WTC11 (cell line): ENCODE measurements at regions not wholly inside any gene's neighbourhood (a gene's known extent, or its start where the extent isn't known, plus 50 kb on each side); places are given as distances from the start of the nearest gene placed in this dataset.

Source experiments
- ATAC-seq: fragments of 200-7000 bp; cut with Tn5 transposase; 2 replicates; pipeline ENCODE4 v1.10.0; 2021; ENCODE audit warnings: mild to moderate bottlenecking, moderate library complexity
- CTCF ChIA-PET: fragments of 300-600 bp; sonication (Branson Sonifier 250); formaldehyde crosslinking; loops from one replicate; lab custom pipeline; 2021; ENCODE audit warnings: antibody characterized with exemption; lab: Charles Lee
- POLR2A ChIA-PET: fragments of 350-600 bp; sonication (Branson Sonifier 250); formaldehyde crosslinking; loops from one replicate; lab custom pipeline; 2021; ENCODE audit warnings: antibody characterized with exemption; lab: Charles Lee
- DNase-seq: peaks from one replicate; pipeline ENCODE4 v3.0.0; 2021; ENCODE audit warnings: low spot score
- H3K27ac Mint-ChIP-seq: 2 replicates; pipeline ENCODE4 v1.8.0; 2021; ENCODE audit warnings: mixed read lengths
- H3K27me3 Mint-ChIP-seq: 2 replicates; pipeline ENCODE4 v1.8.0; 2021; ENCODE audit warnings: low read depth, mild to moderate bottlenecking, moderate library complexity, mixed read lengths
- H3K36me3 Mint-ChIP-seq: 2 replicates; pipeline ENCODE4 v1.8.0; 2021; ENCODE audit warnings: mixed read lengths
- H3K4me1 Mint-ChIP-seq: 2 replicates; pipeline ENCODE4 v1.8.0; 2022; ENCODE audit warnings: mixed read lengths
- H3K4me3 Mint-ChIP-seq: 2 replicates; pipeline ENCODE4 v1.8.0; 2021; ENCODE audit warnings: mild to moderate bottlenecking, moderate library complexity, mixed read lengths
- H3K9me3 Mint-ChIP-seq: 2 replicates; pipeline ENCODE4 v1.8.0; 2021; ENCODE audit warnings: mixed read lengths
- ATF3 ChIP-seq: sonication (generic); formaldehyde crosslinking; conservative IDR thresholded peaks from 2 replicates; pipeline ENCODE4 v1.8.1; 2022; ENCODE audit warnings: mild to moderate bottlenecking, missing genetic modification reagents
- E2F5 ChIP-seq: sonication (generic); formaldehyde crosslinking; IDR thresholded peaks from 2 replicates; pipeline ENCODE4 v1.8.1; 2022; ENCODE audit warnings: mild to moderate bottlenecking, moderate library complexity, missing genetic modification reagents
- ERG ChIP-seq: fragments of 250-450 bp; sonication (Bioruptor Pico); IDR thresholded peaks from 2 replicates; pipeline ENCODE4 v1.8.0; 2021; ENCODE audit warnings: mild to moderate bottlenecking
- HMGXB4 ChIP-seq: sonication (generic); formaldehyde crosslinking; IDR thresholded peaks from 2 replicates; pipeline ENCODE4 v1.8.1; 2023; ENCODE audit warnings: mild to moderate bottlenecking, moderate library complexity, missing genetic modification reagents
- IRF1 ChIP-seq: sonication (generic); formaldehyde crosslinking; IDR thresholded peaks from 2 replicates; pipeline ENCODE4 v1.8.0; 2023; ENCODE audit warnings: missing genetic modification reagents
- MYBL2 ChIP-seq: sonication (generic); formaldehyde crosslinking; IDR thresholded peaks from 2 replicates; pipeline ENCODE4 v1.8.1; 2023; ENCODE audit warnings: mild to moderate bottlenecking, moderate library complexity, missing genetic modification reagents
- NFE2L1 ChIP-seq: sonication (generic); formaldehyde crosslinking; IDR thresholded peaks from 2 replicates; pipeline ENCODE4 v1.8.1; 2023; ENCODE audit warnings: missing genetic modification reagents
- OVOL2 ChIP-seq: fragments of 250-450 bp; sonication (Bioruptor Pico); IDR thresholded peaks from 2 replicates; pipeline ENCODE4 v1.9.0; 2021; ENCODE audit warnings: mild to moderate bottlenecking, borderline replicate concordance
- SMAD4 ChIP-seq: sonication (generic); formaldehyde crosslinking; IDR thresholded peaks from 2 replicates; pipeline ENCODE4 v1.8.0; 2022; ENCODE audit warnings: mild to moderate bottlenecking, missing genetic modification reagents
- SOX15 ChIP-seq: fragments of 250-450 bp; sonication (Bioruptor Pico); IDR thresholded peaks from 2 replicates; pipeline ENCODE4 v1.9.0; 2021; ENCODE audit warnings: mild to moderate bottlenecking
- TP53 ChIP-seq: sonication (generic); formaldehyde crosslinking; IDR thresholded peaks from 2 replicates; pipeline ENCODE4 v1.8.1; 2023; ENCODE audit warnings: mild to moderate bottlenecking, missing genetic modification reagents
- ZNF121 ChIP-seq: sonication (generic); formaldehyde crosslinking; IDR thresholded peaks from 2 replicates; pipeline ENCODE4 v1.8.0; 2023; ENCODE audit warnings: missing genetic modification reagents
- ZNF138 ChIP-seq: sonication (generic); formaldehyde crosslinking; conservative IDR thresholded peaks from 2 replicates; pipeline ENCODE4 v1.8.1; 2022; ENCODE audit warnings: mild to moderate bottlenecking, moderate library complexity, missing genetic modification reagents
- ZNF425 ChIP-seq: fragments of 250-450 bp; sonication (Bioruptor Pico); conservative IDR thresholded peaks from 2 replicates; pipeline ENCODE4 v1.9.0; 2021; ENCODE audit warnings: mild to moderate bottlenecking

- TF ChIP-seq ZNF425 (CRISPR knock-in tag) (no peak), OVOL2 (no peak)
These were observed 62.4 kb upstream of the ZNF608 start (continued) for GRCh38 chr5:124808842-124809268.

- H3K4me3 Mint-ChIP-seq, result no peak overlapping the region
These were observed 64.1 kb upstream of the ZNF608 start for GRCh38 chr5:124810396-124811006.

GRCh38 chr5:124812771-124813358 lies 66.4 kb upstream of the ZNF608 start:
- DNase-seq (no peak), ATAC-seq (no peak)
- Mint-ChIP-seq H3K9me3 (no peaks in the 10 kb centered on the region), H3K27me3 (no peaks in the 10 kb centered on the region), H3K27ac (no peak overlapping the region), H3K36me3 (no peaks in the 10 kb centered on the region), H3K4me3 (no peak overlapping the region), H3K4me1 (peaks cover 12% of the 10 kb centered on the region)
- TF ChIP-seq IRF1 (CRISPR knock-in tag) (no peak), SOX15 (CRISPR knock-in tag) (no peak), NFE2L1 (CRISPR knock-in tag) (no peak), HMGXB4 (CRISPR knock-in tag) (no peak), ATF3 (CRISPR knock-in tag) (no peak), SMAD4 (no peak), ZNF138 (CRISPR knock-in tag) (no peak), E2F5 (CRISPR knock-in tag) (no peak), MYBL2 (no peak), TP53 (CRISPR knock-in tag) (no peak)
- ChIA-PET CTCF (interaction anchor here (1.9 kb wide), 1 partner anchor 65 kb away, joined by 4 read pairs; no protein-coding TSS in a partner anchor), POLR2A (no interaction called here)

More at GRCh38 chr5:124810396-124811006, 64.1 kb upstream of the ZNF608 start:
- no peaks in the 10 kb centered on the region for H3K36me3 Mint-ChIP-seq
- no peaks in the 10 kb centered on the region for H3K9me3 Mint-ChIP-seq
- CTCF ChIA-PET, result no interaction called here
- DNase-seq, result no peak
- peaks cover 13% of the 10 kb centered on the region for H3K4me1 Mint-ChIP-seq
- H3K27ac Mint-ChIP-seq, result no peak overlapping the region
- no peaks in the 10 kb centered on the region for H3K27me3 Mint-ChIP-seq
- TF ChIP-seq ZNF121 (0 out of 2 replicates have a peak, but pooled peaks have one; percentile 25), ERG (CRISPR knock-in tag) (no peak)
- TF ChIP-seq, all 79 proteins: peak for 1
- no peak for ATAC-seq
- POLR2A ChIA-PET, result no interaction called here
